ENCODE measurements at regions not wholly inside any gene's neighbourhood (a gene's known extent, or its start where the extent isn't known, plus 50 kb on each side); places are given as distances from the start of the nearest gene placed in this dataset.
A peak's percentile ranks its signal among the peaks of the same experiment; 100 is the strongest.

- H3K27ac ChIP-seq: no peak overlapping the region
- no peaks in the 10 kb centered on the region for H3K4me1 ChIP-seq (ENCODE audit: control insufficient read depth in 1 of 2, insufficient read depth in 1 of 2, low read depth in 1 of 2, low read length in 1 of 2)
- no peaks in the 10 kb centered on the region for H3K36me3 ChIP-seq
- H3K27me3 ChIP-seq: peaks cover 82% of the 10 kb centered on the region
- H3K9me3 ChIP-seq: no peaks in the 10 kb centered on the region
- no peak overlapping the region for H3K4me3 ChIP-seq (ENCODE audit: low read depth in 1 of 2, low read length in 1 of 2)
- TF ChIP-seq CTCF (IDR thresholded peaks at IDR 0.05): no peak
These were observed 97.7 kb upstream of the DOCK9 start for GRCh38 chr13:99075268-99076191.

GRCh38 chr13:99078017-99078771 is 100.3 kb upstream of the DOCK9 start:
- Histone ChIP-seq H3K27me3 (peaks cover 83% of the 10 kb centered on the region), H3K27ac (no peak overlapping the region), H3K36me3 (no peaks in the 10 kb centered on the region), H3K4me1 (ENCODE audit: control insufficient read depth in 1 of 2, insufficient read depth in 1 of 2, low read depth in 1 of 2, low read length in 1 of 2) (no peaks in the 10 kb centered on the region), H3K9me3 (no peaks in the 10 kb centered on the region), H3K4me3 (ENCODE audit: low read depth in 1 of 2, low read length in 1 of 2) (no peak overlapping the region)
- TF ChIP-seq CTCF (IDR thresholded peaks at IDR 0.05): no peak

GRCh38 chr13:99080131-99080530 is 102.3 kb upstream of the DOCK9 start:
- Histone ChIP-seq H3K4me1 (ENCODE audit: control insufficient read depth in 1 of 2, insufficient read depth in 1 of 2, low read depth in 1 of 2, low read length in 1 of 2) (peaks cover 0 to under 1% of the 10 kb centered on the region in 2 experiments), H3K36me3 (no peaks in the 10 kb centered on the region), H3K4me3 (ENCODE audit: low read depth in 1 of 2, low read length in 1 of 2) (no peak overlapping the region), H3K27me3 (peaks cover 95% of the 10 kb centered on the region), H3K9me3 (no peaks in the 10 kb centered on the region), H3K27ac (no peak overlapping the region)
- TF ChIP-seq CTCF (IDR thresholded peaks at IDR 0.05): no peak

GRCh38 chr13:99083981-99084380 is 106.1 kb upstream of the DOCK9 start:
- no peak for TF ChIP-seq CTCF (IDR thresholded peaks at IDR 0.05)
- Histone ChIP-seq H3K4me3 (ENCODE audit: low read depth in 1 of 2, low read length in 1 of 2) (no peak overlapping the region), H3K27ac (no peak overlapping the region)

GRCh38 chr13:99085139-99085807 is 107.4 kb upstream of the DOCK9 start:
- Histone ChIP-seq H3K36me3 (no peaks in the 10 kb centered on the region), H3K27ac (no peak overlapping the region), H3K4me3 (ENCODE audit: low read depth in 1 of 2, low read length in 1 of 2) (peak overlapping the region; percentile 8 to 60), H3K27me3 (peaks cover 99% of the 10 kb centered on the region), H3K4me1 (ENCODE audit: control insufficient read depth in 1 of 2, insufficient read depth in 1 of 2, low read depth in 1 of 2, low read length in 1 of 2) (peaks cover 14 to 20% of the 10 kb centered on the region in 2 experiments), H3K9me3 (no peaks in the 10 kb centered on the region)
- no peak for TF ChIP-seq CTCF (IDR thresholded peaks at IDR 0.05)

More at GRCh38 chr13:99083981-99084380, 106.1 kb upstream of the DOCK9 start:
- Histone ChIP-seq H3K27me3 (peaks cover 99% of the 10 kb centered on the region), H3K4me1 (ENCODE audit: control insufficient read depth in 1 of 2, insufficient read depth in 1 of 2, low read depth in 1 of 2, low read length in 1 of 2) (peaks cover 14 to 20% of the 10 kb centered on the region in 2 experiments), H3K9me3 (no peaks in the 10 kb centered on the region), H3K36me3 (no peaks in the 10 kb centered on the region)
